DOHH2 (cell line): ENCODE measurements at regions not wholly inside any gene's neighbourhood (a gene's known extent, or its start where the extent isn't known, plus 50 kb on each side); places are given as distances from the start of the nearest gene placed in this dataset.
A peak's percentile ranks its signal among the peaks of the same experiment; 100 is the strongest.

Experiments used
- H3F3A ChIP-seq: fragments of 200-600 bp; sonication (generic), shearing (Covaris generic); 2 replicates; pipeline ENCODE4 v1.6.0; 2016; ENCODE audit warnings: antibody characterized with exemption, mild to moderate bottlenecking; ENCODE audit not compliant: control insufficient read depth, insufficient read depth
- H3K27ac ChIP-seq: fragments of 200-600 bp; sonication (generic); 2 replicates; pipeline ENCODE4 v1.5.1; 2014; ENCODE audit warnings: low read depth, mild to moderate bottlenecking, low read length, moderate library complexity
- H3K27me3 ChIP-seq: fragments of 200-600 bp; sonication (generic); 2 replicates; pipeline ENCODE4 v1.6.1; 2014; ENCODE audit warnings: mild to moderate bottlenecking, low read length, mixed read lengths; ENCODE audit not compliant: control insufficient read depth
- H3K36me3 ChIP-seq: fragments of 200-600 bp; sonication (generic); 2 replicates; pipeline ENCODE4 v1.6.1; 2014; ENCODE audit warnings: mild to moderate bottlenecking, low read length, moderate library complexity, mixed read lengths; ENCODE audit not compliant: control insufficient read depth
- H3K4me1 ChIP-seq: fragments of 200-600 bp; sonication (generic); 2 replicates; pipeline ENCODE4 v1.6.1; 2014; ENCODE audit warnings: mild to moderate bottlenecking, low read length, mixed read lengths; ENCODE audit not compliant: control insufficient read depth
- H3K4me2 ChIP-seq: fragments of 200-600 bp; sonication (generic); 2 replicates; pipeline ENCODE4 v1.6.0; 2014; ENCODE audit warnings: mild to moderate bottlenecking, low read length, moderate library complexity
- H3K4me3 ChIP-seq: fragments of 200-600 bp; sonication (generic); 2 replicates; pipeline ENCODE4 v1.5.1; 2014; ENCODE audit warnings: mild to moderate bottlenecking, low read length, mixed read lengths
- H3K79me2 ChIP-seq: fragments of 200-600 bp; sonication (generic); 2 replicates; pipeline ENCODE4 v1.6.1; 2014; ENCODE audit warnings: mild to moderate bottlenecking, low read length, mixed read lengths; ENCODE audit not compliant: control insufficient read depth
- H3K9me2 ChIP-seq: fragments of 200-600 bp; sonication (generic); replicated peaks from 2 replicates; pipeline ENCODE4 v1.6.1; 2014; ENCODE audit warnings: mild to moderate bottlenecking, low read length, mixed read lengths; ENCODE audit not compliant: control insufficient read depth
- H3K9me3 ChIP-seq: fragments of 200-600 bp; sonication (generic); 2 replicates; pipeline ENCODE4 v1.6.1; 2014; ENCODE audit warnings: antibody characterized with exemption, low read length, mixed read lengths; ENCODE audit not compliant: control insufficient read depth, insufficient read depth
- H4K20me1 ChIP-seq: fragments of 200-600 bp; sonication (generic); 2 replicates; pipeline ENCODE4 v1.6.0; 2014; ENCODE audit warnings: low read depth, mild to moderate bottlenecking, antibody characterized with exemption, low read length, moderate library complexity; ENCODE audit not compliant: control insufficient read depth, insufficient read depth
- EZH2phosphoT487 ChIP-seq: fragments of 200-600 bp; sonication (generic); IDR thresholded peaks from 2 replicates; pipeline ENCODE4 v1.6.1; 2017; ENCODE audit warnings: borderline replicate concordance, mild to moderate bottlenecking, antibody characterized with exemption, low read length, moderate library complexity, mixed read lengths
- TF ChIP-seq, protein P1 (sequence below): fragments of 200-600 bp; sonication (generic); IDR thresholded peaks from one replicate; pipeline ENCODE4 v1.5.1; 2014; ENCODE audit warnings: antibody characterized with exemption, mild to moderate bottlenecking, low read depth, low read length; ENCODE audit not compliant: poor library complexity, severe bottlenecking

- H3K4me2 ChIP-seq: no peak overlapping the region
- no peaks in the 10 kb centered on the region for H3K9me3 ChIP-seq
- H3K9me2 ChIP-seq: no peaks in the 10 kb centered on the region
- H3K4me1 ChIP-seq: no peaks in the 10 kb centered on the region
- no peaks in the 10 kb centered on the region for H3K27me3 ChIP-seq
- no peaks in the 10 kb centered on the region for H3K36me3 ChIP-seq
- H4K20me1 ChIP-seq: no peaks in the 10 kb centered on the region
- no peak for TF ChIP-seq EZH2phosphoT487
- TF ChIP-seq, protein P1, sequence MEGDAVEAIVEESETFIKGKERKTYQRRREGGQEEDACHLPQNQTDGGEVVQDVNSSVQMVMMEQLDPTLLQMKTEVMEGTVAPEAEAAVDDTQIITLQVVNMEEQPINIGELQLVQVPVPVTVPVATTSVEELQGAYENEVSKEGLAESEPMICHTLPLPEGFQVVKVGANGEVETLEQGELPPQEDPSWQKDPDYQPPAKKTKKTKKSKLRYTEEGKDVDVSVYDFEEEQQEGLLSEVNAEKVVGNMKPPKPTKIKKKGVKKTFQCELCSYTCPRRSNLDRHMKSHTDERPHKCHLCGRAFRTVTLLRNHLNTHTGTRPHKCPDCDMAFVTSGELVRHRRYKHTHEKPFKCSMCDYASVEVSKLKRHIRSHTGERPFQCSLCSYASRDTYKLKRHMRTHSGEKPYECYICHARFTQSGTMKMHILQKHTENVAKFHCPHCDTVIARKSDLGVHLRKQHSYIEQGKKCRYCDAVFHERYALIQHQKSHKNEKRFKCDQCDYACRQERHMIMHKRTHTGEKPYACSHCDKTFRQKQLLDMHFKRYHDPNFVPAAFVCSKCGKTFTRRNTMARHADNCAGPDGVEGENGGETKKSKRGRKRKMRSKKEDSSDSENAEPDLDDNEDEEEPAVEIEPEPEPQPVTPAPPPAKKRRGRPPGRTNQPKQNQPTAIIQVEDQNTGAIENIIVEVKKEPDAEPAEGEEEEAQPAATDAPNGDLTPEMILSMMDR: peak; percentile 63
- no peak overlapping the region for H3K4me3 ChIP-seq
- no peaks in the 10 kb centered on the region for H3K79me2 ChIP-seq
- H3K27ac ChIP-seq: no peak overlapping the region
- H3F3A ChIP-seq: no peaks in the 10 kb centered on the region
These were observed 59.6 kb upstream of the SLC27A6 start for GRCh38 chr5:128905568-128906110.

DNA sequence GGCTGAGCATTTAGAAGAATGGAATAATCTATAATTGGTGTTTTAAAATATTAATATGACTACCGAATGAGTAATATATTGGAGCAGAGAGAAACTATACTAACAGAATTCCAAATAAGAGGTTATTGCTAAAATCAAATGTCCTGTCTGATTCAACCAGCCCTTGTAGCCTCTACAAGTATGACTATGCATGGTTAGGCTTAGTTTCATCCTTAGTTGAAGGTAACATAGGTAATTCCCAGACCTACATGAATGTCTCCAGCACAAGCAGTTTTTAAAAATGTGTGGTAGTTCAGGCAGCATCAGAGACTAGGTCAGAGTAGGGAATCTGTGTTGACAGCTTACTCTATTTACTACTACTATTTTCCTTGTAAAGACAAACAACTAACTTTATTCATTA is 51.7 kb upstream of the SLC27A6 start:
- H3F3A ChIP-seq: no peaks in the 10 kb centered on the region
- H3K4me1 ChIP-seq: no peaks in the 10 kb centered on the region
- H3K27ac ChIP-seq: no peak overlapping the region
- H3K36me3 ChIP-seq: no peaks in the 10 kb centered on the region
- no peaks in the 10 kb centered on the region for H3K9me2 ChIP-seq
- TF ChIP-seq EZH2phosphoT487: no peak
- no peaks in the 10 kb centered on the region for H4K20me1 ChIP-seq
- no peaks in the 10 kb centered on the region; the same call in 1 of the 2 replicates for H3K27me3 ChIP-seq
- no peaks in the 10 kb centered on the region for H3K9me3 ChIP-seq
- H3K4me3 ChIP-seq: no peak overlapping the region
- no peak overlapping the region for H3K4me2 ChIP-seq
- no peaks in the 10 kb centered on the region for H3K79me2 ChIP-seq
